HEK293 (cell line): ENCODE measurements at regions not wholly inside any gene's neighbourhood (a gene's known extent, or its start where the extent isn't known, plus 50 kb on each side); places are given as distances from the start of the nearest gene placed in this dataset.

ENCODE experiments used
- CTCF ChIA-PET: fragments of 350-600 bp; formaldehyde crosslinking; extraction: SDS; loops from one replicate; lab custom pipeline; 2021; ENCODE audit warnings: antibody characterized with exemption; lab: Yijun Ruan, JAX
- POLR2A ChIA-PET: fragments of 300-600 bp; formaldehyde crosslinking; extraction: SDS; loops from one replicate; lab custom pipeline; 2020; ENCODE audit warnings: antibody characterized with exemption, inconsistent platforms; lab: Yijun Ruan, JAX
- H3K27ac ChIP-seq: fragments of 200-500 bp; sonication (Bioruptor generic); 2 replicates; pipeline ENCODE4 v1.5.1; 2014; ENCODE audit warnings: low read depth, low read length, control low read depth, inconsistent platforms; ENCODE audit errors: extremely low read depth
- H3K36me3 ChIP-seq, 2 experiments: fragments of 200-500 bp in 1 of 2; sonication (Bioruptor generic) in 1 of 2; 1 replicate in 1 of 2; 2 replicates in 1 of 2; pipeline ENCODE4 v1.5.1; 2014 to 2017; ENCODE audit warnings: inconsistent platforms in 2 of 2, low read length in 2 of 2; ENCODE audit not compliant: control insufficient read depth in 2 of 2, insufficient read depth in 1 of 2
- H3K4me1 ChIP-seq: fragments of 200-500 bp; sonication (Bioruptor generic); 2 replicates; pipeline ENCODE4 v1.5.1; 2014; ENCODE audit warnings: mild to moderate bottlenecking, low read length, inconsistent platforms; ENCODE audit not compliant: control insufficient read depth, insufficient read depth
- H3K4me3 ChIP-seq: 2 replicates; pipeline ENCODE4 v1.5.1; 2011; ENCODE audit warnings: low read depth, mild to moderate bottlenecking, control low read depth, low read length, moderate library complexity
- H3K9me3 ChIP-seq: fragments of 200-500 bp; sonication (Bioruptor generic); 2 replicates; pipeline ENCODE4 v1.5.1; 2014; ENCODE audit warnings: low read depth, low read length, inconsistent platforms; ENCODE audit not compliant: control insufficient read depth, insufficient read depth
- ELK4 ChIP-seq: IDR thresholded peaks from 2 replicates; pipeline ENCODE4 v1.6.1; 2011; ENCODE audit warnings: mild to moderate bottlenecking, low read depth, low read length, borderline replicate concordance
- GLIS1 ChIP-seq: fragments of 450-650 bp; formaldehyde crosslinking; IDR thresholded peaks from 2 replicates; pipeline ENCODE4 v1.5.1; 2016; ENCODE audit warnings: missing biosample characterization, missing genetic modification characterization
- KLF1 ChIP-seq: fragments of 450-650 bp; formaldehyde crosslinking; IDR thresholded peaks from 2 replicates; pipeline ENCODE4 v1.5.1; 2016; ENCODE audit warnings: missing biosample characterization, missing genetic modification characterization
- KLF8 ChIP-seq: fragments of 450-650 bp; formaldehyde crosslinking; IDR thresholded peaks from 2 replicates; pipeline ENCODE4 v1.5.1; 2016; ENCODE audit warnings: missing biosample characterization, missing genetic modification characterization
- KLF9 ChIP-seq: fragments of 450-650 bp; formaldehyde crosslinking; IDR thresholded peaks from 2 replicates; pipeline ENCODE4 v1.5.1; 2016; ENCODE audit warnings: missing biosample characterization, missing genetic modification characterization, low read depth
- SALL2 ChIP-seq: fragments of 450-650 bp; formaldehyde crosslinking; IDR thresholded peaks from 2 replicates; pipeline ENCODE4 v1.5.0; 2017; ENCODE audit warnings: missing biosample characterization, mild to moderate bottlenecking, missing genetic modification characterization, borderline replicate concordance
- ZBTB20 ChIP-seq: fragments of 450-650 bp; formaldehyde crosslinking; IDR thresholded peaks from 2 replicates; pipeline ENCODE4 v1.5.1; 2016; ENCODE audit warnings: missing biosample characterization, missing genetic modification characterization
- ZBTB26 ChIP-seq: fragments of 450-650 bp; formaldehyde crosslinking; optimal IDR thresholded peaks from 2 replicates; pipeline ENCODE3; 2016; ENCODE audit warnings: missing biosample characterization, mild to moderate bottlenecking, missing genetic modification characterization
- ZNF112 ChIP-seq: fragments of 450-650 bp; formaldehyde crosslinking; IDR thresholded peaks from 2 replicates; pipeline ENCODE4 v1.5.0; 2017; ENCODE audit warnings: missing biosample characterization, missing genetic modification characterization
- ZNF133 ChIP-seq: fragments of 450-650 bp; formaldehyde crosslinking; IDR thresholded peaks from 2 replicates; pipeline ENCODE4 v1.5.1; 2016; ENCODE audit warnings: missing biosample characterization, missing genetic modification characterization
- ZNF146 ChIP-seq: fragments of 450-650 bp; formaldehyde crosslinking; IDR thresholded peaks from 2 replicates; pipeline ENCODE4 v1.5.1; 2016; ENCODE audit warnings: missing biosample characterization, missing genetic modification characterization
- ZNF155 ChIP-seq: fragments of 450-650 bp; formaldehyde crosslinking; IDR thresholded peaks from 2 replicates; pipeline ENCODE4 v1.5.1; 2016; ENCODE audit warnings: missing biosample characterization, missing genetic modification characterization
- ZNF157 ChIP-seq: fragments of 450-650 bp; formaldehyde crosslinking; IDR thresholded peaks from 2 replicates; pipeline ENCODE4 v1.5.1; 2016; ENCODE audit warnings: missing biosample characterization, missing genetic modification characterization
- ZNF169 ChIP-seq: fragments of 450-650 bp; formaldehyde crosslinking; IDR thresholded peaks from 2 replicates; pipeline ENCODE4 v1.5.1; 2016; ENCODE audit warnings: missing biosample characterization, missing genetic modification characterization
- ZNF19 ChIP-seq: fragments of 450-650 bp; formaldehyde crosslinking; IDR thresholded peaks from 2 replicates; pipeline ENCODE4; 2016; ENCODE audit warnings: missing biosample characterization, missing genetic modification characterization, low read depth
- ZNF221 ChIP-seq: fragments of 450-650 bp; formaldehyde crosslinking; IDR thresholded peaks from 2 replicates; pipeline ENCODE4 v1.5.1; 2017; ENCODE audit warnings: missing biosample characterization, missing genetic modification characterization, borderline replicate concordance
- ZNF223 ChIP-seq: fragments of 450-650 bp; formaldehyde crosslinking; IDR thresholded peaks from 2 replicates; pipeline ENCODE4 v1.5.1; 2016; ENCODE audit warnings: missing biosample characterization, missing genetic modification characterization
- ZNF302 ChIP-seq: fragments of 450-650 bp; formaldehyde crosslinking; IDR thresholded peaks from 2 replicates; pipeline ENCODE4 v1.5.1; 2016; ENCODE audit warnings: missing biosample characterization, missing genetic modification characterization, low read depth
- ZNF341 ChIP-seq: fragments of 450-650 bp; formaldehyde crosslinking; IDR thresholded peaks from 2 replicates; pipeline ENCODE4; 2016; ENCODE audit warnings: low read depth, missing biosample characterization, missing genetic modification characterization
- ZNF621 ChIP-seq: fragments of 450-650 bp; formaldehyde crosslinking; IDR thresholded peaks from 2 replicates; pipeline ENCODE4 v1.5.1; 2017; ENCODE audit warnings: missing biosample characterization, missing genetic modification characterization
- ZNF660 ChIP-seq: fragments of 450-650 bp; IDR thresholded peaks from 2 replicates; pipeline ENCODE4 v1.5.1; 2018; ENCODE audit warnings: missing biosample characterization, mild to moderate bottlenecking, missing genetic modification characterization
- ZNF664 ChIP-seq: fragments of 450-650 bp; formaldehyde crosslinking; IDR thresholded peaks from 2 replicates; pipeline ENCODE4 v1.5.1; 2016; ENCODE audit warnings: missing biosample characterization, missing genetic modification characterization
- TF ChIP-seq, protein P1 (sequence below): fragments of 450-650 bp; formaldehyde crosslinking; IDR thresholded peaks from 2 replicates; pipeline ENCODE4 v1.5.1; 2016; ENCODE audit warnings: missing biosample characterization, missing genetic modification characterization, low read depth
- TF ChIP-seq, protein P2 (sequence below): fragments of 450-650 bp; formaldehyde crosslinking; IDR thresholded peaks from 2 replicates; pipeline ENCODE4 v1.5.1; 2016; ENCODE audit warnings: missing biosample characterization, missing genetic modification characterization
- TF ChIP-seq, protein P3 (sequence below): fragments of 450-650 bp; formaldehyde crosslinking; IDR thresholded peaks from 2 replicates; pipeline ENCODE4 v1.5.1; 2016; ENCODE audit warnings: missing biosample characterization, missing genetic modification characterization
- TF ChIP-seq, protein P4 (sequence below): fragments of 450-650 bp; formaldehyde crosslinking; IDR thresholded peaks from 2 replicates; pipeline ENCODE4 v1.5.1; 2016; ENCODE audit warnings: missing biosample characterization, missing genetic modification characterization, low read depth

DNA sequence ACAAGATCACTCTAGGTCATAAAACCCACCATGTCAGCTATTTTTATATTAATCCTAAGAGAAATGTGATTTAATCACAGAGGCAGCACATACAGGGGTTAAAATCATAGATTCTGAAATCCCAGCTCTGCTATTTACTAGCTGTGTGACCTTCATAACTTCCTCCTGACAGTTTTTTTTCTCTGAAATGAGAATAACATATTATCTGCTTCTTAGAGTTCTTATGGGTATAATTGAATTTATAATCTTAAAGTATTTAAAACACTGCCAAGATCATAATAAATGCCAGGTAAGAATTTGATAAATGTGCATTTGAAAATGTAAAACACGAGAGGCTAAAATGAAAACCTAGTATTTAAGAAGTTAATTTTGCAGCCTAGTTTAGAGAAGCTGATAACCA, 722.9 kb downstream of the SLITRK6 start:
- TF ChIP-seq ZNF112 (tag by site-specific recombination) (no peak), ZNF155 (tag by site-specific recombination) (no peak), ZNF157 (tag by site-specific recombination) (no peak), ZNF302 (tag by site-specific recombination) (no peak), ZNF664 (tag by site-specific recombination) (no peak), ZBTB20 (tag by site-specific recombination) (no peak), ZNF19 (tag by site-specific recombination) (no peak), KLF1 (tag by site-specific recombination) (no peak), SALL2 (tag by site-specific recombination) (no peak), ZNF133 (tag by site-specific recombination) (no peak), ELK4 (no peak), ZBTB26 (tag by site-specific recombination) (no peak), ZNF146 (tag by site-specific recombination) (no peak), KLF8 (no peak), ZNF621 (tag by site-specific recombination) (no peak)
- TF ChIP-seq, protein P1, sequence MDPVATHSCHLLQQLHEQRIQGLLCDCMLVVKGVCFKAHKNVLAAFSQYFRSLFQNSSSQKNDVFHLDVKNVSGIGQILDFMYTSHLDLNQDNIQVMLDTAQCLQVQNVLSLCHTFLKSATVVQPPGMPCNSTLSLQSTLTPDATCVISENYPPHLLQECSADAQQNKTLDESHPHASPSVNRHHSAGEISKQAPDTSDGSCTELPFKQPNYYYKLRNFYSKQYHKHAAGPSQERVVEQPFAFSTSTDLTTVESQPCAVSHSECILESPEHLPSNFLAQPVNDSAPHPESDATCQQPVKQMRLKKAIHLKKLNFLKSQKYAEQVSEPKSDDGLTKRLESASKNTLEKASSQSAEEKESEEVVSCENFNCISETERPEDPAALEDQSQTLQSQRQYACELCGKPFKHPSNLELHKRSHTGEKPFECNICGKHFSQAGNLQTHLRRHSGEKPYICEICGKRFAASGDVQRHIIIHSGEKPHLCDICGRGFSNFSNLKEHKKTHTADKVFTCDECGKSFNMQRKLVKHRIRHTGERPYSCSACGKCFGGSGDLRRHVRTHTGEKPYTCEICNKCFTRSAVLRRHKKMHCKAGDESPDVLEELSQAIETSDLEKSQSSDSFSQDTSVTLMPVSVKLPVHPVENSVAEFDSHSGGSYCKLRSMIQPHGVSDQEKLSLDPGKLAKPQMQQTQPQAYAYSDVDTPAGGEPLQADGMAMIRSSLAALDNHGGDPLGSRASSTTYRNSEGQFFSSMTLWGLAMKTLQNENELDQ (tag by site-specific recombination) = no peak
- TF ChIP-seq, protein P2, sequence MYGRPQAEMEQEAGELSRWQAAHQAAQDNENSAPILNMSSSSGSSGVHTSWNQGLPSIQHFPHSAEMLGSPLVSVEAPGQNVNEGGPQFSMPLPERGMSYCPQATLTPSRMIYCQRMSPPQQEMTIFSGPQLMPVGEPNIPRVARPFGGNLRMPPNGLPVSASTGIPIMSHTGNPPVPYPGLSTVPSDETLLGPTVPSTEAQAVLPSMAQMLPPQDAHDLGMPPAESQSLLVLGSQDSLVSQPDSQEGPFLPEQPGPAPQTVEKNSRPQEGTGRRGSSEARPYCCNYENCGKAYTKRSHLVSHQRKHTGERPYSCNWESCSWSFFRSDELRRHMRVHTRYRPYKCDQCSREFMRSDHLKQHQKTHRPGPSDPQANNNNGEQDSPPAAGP (tag by site-specific recombination) = no peak
- TF ChIP-seq, protein P3, sequence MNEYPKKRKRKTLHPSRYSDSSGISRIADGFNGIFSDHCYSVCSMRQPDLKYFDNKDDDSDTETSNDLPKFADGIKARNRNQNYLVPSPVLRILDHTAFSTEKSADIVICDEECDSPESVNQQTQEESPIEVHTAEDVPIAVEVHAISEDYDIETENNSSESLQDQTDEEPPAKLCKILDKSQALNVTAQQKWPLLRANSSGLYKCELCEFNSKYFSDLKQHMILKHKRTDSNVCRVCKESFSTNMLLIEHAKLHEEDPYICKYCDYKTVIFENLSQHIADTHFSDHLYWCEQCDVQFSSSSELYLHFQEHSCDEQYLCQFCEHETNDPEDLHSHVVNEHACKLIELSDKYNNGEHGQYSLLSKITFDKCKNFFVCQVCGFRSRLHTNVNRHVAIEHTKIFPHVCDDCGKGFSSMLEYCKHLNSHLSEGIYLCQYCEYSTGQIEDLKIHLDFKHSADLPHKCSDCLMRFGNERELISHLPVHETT (tag by site-specific recombination) = no peak
- H3K27ac ChIP-seq = no peak overlapping the region
- H3K36me3 ChIP-seq = no peaks in the 10 kb centered on the region
- ChIA-PET POLR2A (no interaction called here), CTCF (no interaction called here)
- H3K9me3 ChIP-seq = no peaks in the 10 kb centered on the region
- no peak overlapping the region for H3K4me3 ChIP-seq
- H3K4me1 ChIP-seq = no peaks in the 10 kb centered on the region

DNA sequence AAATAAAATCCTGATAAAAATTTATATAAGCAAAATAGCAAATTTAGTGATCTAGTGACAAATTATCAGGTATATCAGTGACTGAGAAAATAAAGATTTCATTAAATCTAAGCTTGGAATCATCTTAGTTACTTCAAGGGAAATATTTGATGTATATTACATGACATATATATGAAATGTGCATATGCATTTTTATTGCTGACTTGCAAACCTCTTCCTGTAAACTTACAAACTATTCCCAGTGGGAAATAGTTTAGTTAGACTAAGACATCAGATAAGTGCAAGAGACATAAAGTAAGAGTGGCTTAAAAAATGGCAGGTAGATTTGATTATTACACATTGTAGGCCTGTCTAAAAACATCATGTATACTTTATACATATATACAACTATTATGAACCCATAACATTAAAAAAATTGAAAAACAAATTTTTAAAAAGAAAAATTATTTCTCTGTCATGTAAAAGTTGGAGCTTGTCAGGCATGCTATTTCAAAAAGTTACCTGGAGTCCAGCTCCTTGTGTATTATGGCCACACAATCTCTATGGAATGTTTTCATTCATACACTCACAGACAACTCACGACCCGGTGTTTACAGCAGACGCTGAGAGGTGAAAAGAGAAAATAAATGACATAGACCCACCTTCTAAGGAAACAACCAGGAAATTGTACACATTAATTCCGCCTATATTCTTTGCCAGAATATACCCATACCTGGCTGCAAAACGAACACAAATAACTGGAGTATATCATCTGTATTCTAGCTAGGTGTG, 724.5 kb downstream of the SLITRK6 start:
- Histone ChIP-seq H3K4me1 (no peaks in the 10 kb centered on the region), H3K27ac (no peak overlapping the region), H3K36me3 (no peaks in the 10 kb centered on the region), H3K9me3 (no peaks in the 10 kb centered on the region), H3K4me3 (no peak overlapping the region)
- ChIA-PET CTCF (no interaction called here), POLR2A (no interaction called here)
- TF ChIP-seq ZNF223 (tag by site-specific recombination) (no peak), ZNF221 (tag by site-specific recombination) (no peak), ZNF169 (tag by site-specific recombination) (no peak), GLIS1 (no peak), ZNF341 (tag by site-specific recombination) (no peak), KLF9 (no peak), ZNF660 (tag by site-specific recombination) (no peak)
- TF ChIP-seq, protein P4, sequence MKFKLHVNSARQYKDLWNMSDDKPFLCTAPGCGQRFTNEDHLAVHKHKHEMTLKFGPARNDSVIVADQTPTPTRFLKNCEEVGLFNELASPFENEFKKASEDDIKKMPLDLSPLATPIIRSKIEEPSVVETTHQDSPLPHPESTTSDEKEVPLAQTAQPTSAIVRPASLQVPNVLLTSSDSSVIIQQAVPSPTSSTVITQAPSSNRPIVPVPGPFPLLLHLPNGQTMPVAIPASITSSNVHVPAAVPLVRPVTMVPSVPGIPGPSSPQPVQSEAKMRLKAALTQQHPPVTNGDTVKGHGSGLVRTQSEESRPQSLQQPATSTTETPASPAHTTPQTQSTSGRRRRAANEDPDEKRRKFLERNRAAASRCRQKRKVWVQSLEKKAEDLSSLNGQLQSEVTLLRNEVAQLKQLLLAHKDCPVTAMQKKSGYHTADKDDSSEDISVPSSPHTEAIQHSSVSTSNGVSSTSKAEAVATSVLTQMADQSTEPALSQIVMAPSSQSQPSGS (tag by site-specific recombination) = no peak
